ENCODE measurements at regions not wholly inside any gene's neighbourhood (a gene's known extent, or its start where the extent isn't known, plus 50 kb on each side); places are given as distances from the start of the nearest gene placed in this dataset.

DNA sequence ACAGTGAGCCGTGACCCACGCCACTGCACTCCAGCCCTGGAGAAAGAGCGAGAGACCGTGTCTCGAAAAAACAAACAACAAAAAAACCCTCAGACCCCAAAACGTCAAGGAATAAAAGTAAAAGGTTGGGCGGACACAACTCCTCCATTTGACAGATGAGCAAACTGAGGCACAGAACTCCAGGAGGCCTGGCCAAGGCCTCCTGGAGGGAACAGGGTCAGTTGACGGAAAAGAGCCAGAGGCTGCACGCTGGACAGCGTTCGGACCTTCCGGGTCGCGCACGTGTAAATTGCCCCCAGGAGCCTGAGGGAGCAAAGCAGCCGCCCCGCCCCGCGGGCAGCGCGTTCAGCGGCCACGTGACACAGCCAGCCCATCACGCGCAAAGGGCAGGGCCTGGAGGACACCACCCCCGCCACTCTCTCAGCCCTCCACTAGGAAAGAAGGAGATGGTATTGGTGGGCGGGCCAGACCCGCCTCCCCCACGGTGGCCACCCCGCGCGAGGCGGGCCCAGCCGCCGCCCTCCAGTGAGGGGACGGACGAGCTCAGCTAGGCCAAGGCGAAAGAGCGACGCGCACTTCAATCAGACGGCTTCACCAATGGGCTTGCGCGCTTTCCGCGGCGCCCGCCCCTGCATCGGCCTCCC is 81.5 kb downstream of the PTPDC1 start:
- Histone ChIP-seq H3K4me1 (peaks cover 0 to 50% (median 28%) of the 10 kb centered on the region in 4 donors), H3K4me3 (peak overlapping the region in 3 of 4 donors; percentile 77 to 91 (median 86)), H3K27me3 (no peaks in the 10 kb centered on the region), H3K36me3 (no peaks in the 10 kb centered on the region), H3K9me3 (no peaks in the 10 kb centered on the region), H3K27ac (peak overlapping the region; percentile 90 to 100 (median 99))
- 16 to 21% methylated on average over 19 to 26 of the region's 49 CpGs for WGBS, 2 donors
- peak; percentile 89 to 95 for DNase-seq (ENCODE audit: low spot score in 2 of 2)
- TF ChIP-seq POLR2A (IDR thresholded peaks at IDR 0.05) (no peak), EP300 (IDR thresholded peaks at IDR 0.05) (peak; percentile 84 to 87)

DNA sequence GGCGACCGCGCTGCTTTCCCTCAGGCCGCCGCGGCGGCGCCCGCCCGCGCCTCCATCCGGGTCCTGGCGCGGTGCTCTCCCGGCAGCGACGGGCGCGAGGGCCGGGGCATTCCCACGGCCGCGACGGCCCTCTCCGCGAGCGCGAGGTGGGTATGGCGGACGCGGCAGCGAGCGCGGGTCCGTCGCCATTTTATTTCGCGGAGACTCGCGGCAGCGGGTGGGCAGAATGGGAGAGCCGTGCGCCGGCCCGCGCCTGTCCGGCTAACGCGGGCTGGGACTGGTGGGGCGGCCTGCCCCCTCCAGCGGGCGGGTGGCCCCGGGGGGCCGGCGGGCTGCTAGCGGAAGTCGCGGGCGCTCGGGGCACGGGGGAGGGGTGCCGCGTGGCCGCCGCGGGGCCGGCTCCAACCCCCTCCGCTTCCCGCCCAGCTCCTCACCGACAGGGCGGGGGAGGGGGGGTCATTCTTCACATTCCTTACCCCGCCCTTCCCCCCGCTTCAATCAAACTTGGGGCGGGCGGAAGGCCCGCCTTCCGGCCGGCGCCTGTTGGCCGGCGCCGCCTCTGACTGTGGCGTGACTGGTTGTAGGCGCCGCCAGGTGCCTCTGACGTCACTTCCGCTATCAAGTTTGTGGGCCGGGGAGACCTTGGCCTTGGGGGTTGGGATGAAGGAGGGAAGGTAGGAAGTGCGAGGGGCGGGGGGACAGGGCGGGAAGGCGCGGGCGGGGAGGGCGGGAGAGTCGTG is 82.1 kb downstream of the PTPDC1 start:
- H3K4me1 ChIP-seq: peaks cover 0 to 50% (median 32%) of the 10 kb centered on the region in 4 donors
- peak overlapping the region; percentile 77 to 91 (median 84) for H3K4me3 ChIP-seq
- peak; percentile 97 to 99 for DNase-seq (ENCODE audit: low spot score in 2 of 2)
- H3K27me3 ChIP-seq: no peaks in the 10 kb centered on the region
- TF ChIP-seq POLR2A (IDR thresholded peaks at IDR 0.05) (peak; percentile 99 to 100), EP300 (IDR thresholded peaks at IDR 0.05) (peak; percentile 66 to 89)
- TF ChIP-seq, protein P1, sequence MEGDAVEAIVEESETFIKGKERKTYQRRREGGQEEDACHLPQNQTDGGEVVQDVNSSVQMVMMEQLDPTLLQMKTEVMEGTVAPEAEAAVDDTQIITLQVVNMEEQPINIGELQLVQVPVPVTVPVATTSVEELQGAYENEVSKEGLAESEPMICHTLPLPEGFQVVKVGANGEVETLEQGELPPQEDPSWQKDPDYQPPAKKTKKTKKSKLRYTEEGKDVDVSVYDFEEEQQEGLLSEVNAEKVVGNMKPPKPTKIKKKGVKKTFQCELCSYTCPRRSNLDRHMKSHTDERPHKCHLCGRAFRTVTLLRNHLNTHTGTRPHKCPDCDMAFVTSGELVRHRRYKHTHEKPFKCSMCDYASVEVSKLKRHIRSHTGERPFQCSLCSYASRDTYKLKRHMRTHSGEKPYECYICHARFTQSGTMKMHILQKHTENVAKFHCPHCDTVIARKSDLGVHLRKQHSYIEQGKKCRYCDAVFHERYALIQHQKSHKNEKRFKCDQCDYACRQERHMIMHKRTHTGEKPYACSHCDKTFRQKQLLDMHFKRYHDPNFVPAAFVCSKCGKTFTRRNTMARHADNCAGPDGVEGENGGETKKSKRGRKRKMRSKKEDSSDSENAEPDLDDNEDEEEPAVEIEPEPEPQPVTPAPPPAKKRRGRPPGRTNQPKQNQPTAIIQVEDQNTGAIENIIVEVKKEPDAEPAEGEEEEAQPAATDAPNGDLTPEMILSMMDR (IDR thresholded peaks at IDR 0.05): peak in 3 of 5 experiments; percentile 30 to 77 (median 74)
- no peaks in the 10 kb centered on the region for H3K9me3 ChIP-seq
- H3K27ac ChIP-seq: peak overlapping the region; percentile 99 to 100 (median 100)
- H3K36me3 ChIP-seq: no peaks in the 10 kb centered on the region
- WGBS, 2 donors: 0% methylated on average over 6 to 26 of the region's 96 CpGs

DNA sequence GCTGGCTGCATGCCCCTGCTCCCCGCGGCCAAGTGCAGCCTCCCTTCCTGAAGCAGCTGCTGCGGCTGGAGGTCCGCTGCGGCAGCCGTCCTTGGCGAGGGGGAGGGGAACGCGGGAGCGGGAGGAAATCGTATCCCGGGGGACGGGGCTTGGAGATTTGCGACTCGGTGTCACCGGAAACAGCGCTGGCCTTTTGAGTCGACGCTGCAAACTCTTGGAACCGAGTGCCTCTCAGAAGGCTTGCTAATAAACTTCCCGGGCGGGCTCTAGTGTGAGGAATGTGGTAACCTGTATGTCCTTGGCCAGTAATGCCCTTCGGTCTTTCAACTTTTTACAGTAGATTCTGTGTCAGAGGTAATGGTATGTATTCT is 82.7 kb downstream of the PTPDC1 start:
- 1% methylated on average over 19 to 23 of the region's 23 CpGs for WGBS, 2 donors
- H3K4me3 ChIP-seq: peak overlapping the region; percentile 77 to 91 (median 84)

DNA sequence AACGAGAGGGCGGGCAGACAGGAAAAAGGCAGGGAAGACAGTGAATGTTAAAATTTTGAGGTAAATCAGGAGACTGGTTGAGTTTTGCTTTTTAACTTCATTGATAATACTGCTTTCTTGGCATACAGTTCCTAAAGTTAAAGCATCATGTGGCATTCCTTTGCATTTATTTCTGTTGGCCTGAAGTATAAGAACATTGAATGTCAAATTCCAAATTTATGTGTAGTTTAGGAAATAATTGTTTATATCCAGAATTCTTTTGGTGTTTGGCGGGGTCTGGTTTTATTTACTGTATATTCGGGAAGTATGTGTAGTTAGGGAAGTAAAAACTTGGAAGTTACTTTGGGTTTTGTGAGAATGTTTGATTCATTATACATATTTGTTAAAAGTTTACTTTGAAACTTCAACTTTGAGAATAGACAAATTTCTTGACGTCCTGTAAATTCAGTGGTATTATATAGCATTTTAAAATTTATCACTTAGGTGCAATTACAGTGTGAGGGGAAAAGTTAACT is 83.2 kb downstream of the PTPDC1 start:
- 1 to 3% methylated on average over 5 of the region's 5 CpGs for WGBS, 2 donors
- Histone ChIP-seq H3K4me3 (peak overlapping the region; percentile 77 to 91 (median 84)), H3K36me3 (no peaks in the 10 kb centered on the region), H3K4me1 (peaks cover 0 to 59% (median 39%) of the 10 kb centered on the region in 4 donors), H3K27ac (peak overlapping the region; percentile 99 to 100 (median 100)), H3K27me3 (no peaks in the 10 kb centered on the region), H3K9me3 (no peaks in the 10 kb centered on the region)
- TF ChIP-seq EP300 (IDR thresholded peaks at IDR 0.05) (no peak), POLR2A (IDR thresholded peaks at IDR 0.05) (no peak)
- TF ChIP-seq, protein P1 (IDR thresholded peaks at IDR 0.05): no peak
- no peak for DNase-seq (ENCODE audit: low spot score in 2 of 2)

More for the DNA sequence above, 82.7 kb downstream of the PTPDC1 start:
- Histone ChIP-seq H3K36me3 (no peaks in the 10 kb centered on the region), H3K9me3 (no peaks in the 10 kb centered on the region), H3K4me1 (peaks cover 0 to 54% (median 37%) of the 10 kb centered on the region in 4 donors), H3K27ac (peak overlapping the region; percentile 99 to 100 (median 100)), H3K27me3 (no peaks in the 10 kb centered on the region)
- no peak for DNase-seq (ENCODE audit: low spot score in 2 of 2)
- TF ChIP-seq POLR2A (IDR thresholded peaks at IDR 0.05) (no peak), EP300 (IDR thresholded peaks at IDR 0.05) (peak in 1 of 2 donors; percentile 87)
- TF ChIP-seq, protein P1 (IDR thresholded peaks at IDR 0.05): no peak

DNA sequence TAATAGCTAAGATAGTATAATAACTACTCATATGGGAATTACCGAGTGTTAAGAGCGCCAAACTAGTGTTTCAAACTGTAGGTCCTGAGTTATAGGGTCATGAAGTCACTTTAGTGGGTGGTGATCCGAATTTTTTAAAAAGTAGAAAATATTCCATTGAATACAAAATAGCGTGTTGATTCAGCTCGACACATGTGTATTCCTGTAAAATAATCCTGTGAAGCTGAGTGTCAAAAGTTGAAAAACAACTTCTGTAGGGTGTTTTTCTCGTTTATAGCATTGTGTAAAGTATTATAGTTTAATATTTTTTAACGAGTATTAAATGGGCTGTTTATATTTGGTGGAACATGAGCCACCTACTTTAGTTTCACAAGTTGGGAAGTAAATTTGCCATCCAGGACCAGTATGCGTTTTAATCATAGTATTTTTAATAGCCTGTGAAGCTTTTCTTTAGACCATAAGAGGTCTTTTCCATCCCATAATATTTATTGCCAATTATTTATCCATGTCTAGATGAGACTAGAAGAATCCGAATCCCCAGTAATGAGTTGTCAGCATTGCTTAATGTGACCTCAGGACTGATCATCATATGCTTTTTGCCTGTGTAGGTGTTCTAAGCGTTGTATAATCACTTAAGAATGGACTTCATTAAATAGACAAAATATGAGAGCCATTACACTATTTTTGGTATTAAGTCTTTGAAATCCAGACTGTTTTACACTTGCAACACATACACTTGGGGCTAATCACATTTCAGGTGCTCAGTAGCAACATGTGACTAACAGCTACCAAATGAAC is 84.1 kb downstream of the PTPDC1 start:
- 12 to 14% methylated on average over 10 of the region's 10 CpGs for WGBS, 2 donors
- Histone ChIP-seq H3K27ac (peak overlapping the region in 3 of 4 donors; percentile 99 to 100 (median 100)), H3K27me3 (no peaks in the 10 kb centered on the region), H3K36me3 (no peaks in the 10 kb centered on the region), H3K9me3 (no peaks in the 10 kb centered on the region), H3K4me3 (peak overlapping the region; percentile 77 to 91 (median 84)), H3K4me1 (peaks cover 0 to 69% (median 44%) of the 10 kb centered on the region in 4 donors)
- TF ChIP-seq, protein P1 (IDR thresholded peaks at IDR 0.05): no peak
- TF ChIP-seq EP300 (IDR thresholded peaks at IDR 0.05) (no peak), POLR2A (IDR thresholded peaks at IDR 0.05) (no peak)
- DNase-seq (ENCODE audit: low spot score in 2 of 2): no peak
